HS-5 (cell line): ENCODE measurements at regions not wholly inside any gene's neighbourhood (a gene's known extent, or its start where the extent isn't known, plus 50 kb on each side); places are given as distances from the start of the nearest gene placed in this dataset.

ENCODE experiments used
- DNase-seq: peaks from one replicate; pipeline ENCODE4 v3.0.0-alpha.2; 2012; ENCODE audit warnings: low read depth

DNA sequence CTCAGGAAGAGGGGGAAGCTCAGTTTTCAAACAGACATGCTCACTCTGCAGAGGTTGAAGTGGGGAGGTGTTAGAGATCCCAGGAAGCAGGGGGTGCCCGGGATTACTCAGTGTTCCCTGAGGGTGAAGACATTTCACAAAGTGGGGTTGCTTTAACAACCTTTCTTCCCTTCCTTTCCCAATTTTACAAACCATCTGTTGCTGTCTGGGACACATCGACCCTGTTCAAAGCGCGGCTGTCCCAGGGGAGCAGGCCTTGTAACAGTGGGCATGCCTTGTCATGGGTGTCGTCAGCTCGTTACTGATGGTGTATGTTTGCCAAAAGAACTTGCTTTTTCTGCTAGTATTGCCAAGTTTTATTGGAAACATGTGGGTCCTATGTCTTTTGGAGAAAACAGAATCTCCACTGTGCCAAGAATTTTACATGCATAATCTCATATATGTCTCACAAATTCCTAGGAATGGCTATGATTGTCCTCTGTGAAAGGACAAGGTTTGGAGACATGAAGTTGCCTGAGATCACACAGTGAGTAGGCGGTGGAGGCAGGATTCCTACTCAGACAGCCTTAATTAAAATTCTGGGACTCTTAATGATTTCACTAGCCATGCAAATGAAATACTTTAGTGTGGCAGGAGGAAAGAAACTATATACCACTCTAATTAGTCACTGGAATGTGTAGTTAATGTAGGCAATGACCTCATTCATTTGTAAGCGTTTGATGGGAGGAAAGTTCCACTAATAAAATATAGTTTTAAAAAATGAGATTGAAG is 198.9 kb downstream of the NXNL2 start:
- DNase-seq = peak; percentile 61

DNA sequence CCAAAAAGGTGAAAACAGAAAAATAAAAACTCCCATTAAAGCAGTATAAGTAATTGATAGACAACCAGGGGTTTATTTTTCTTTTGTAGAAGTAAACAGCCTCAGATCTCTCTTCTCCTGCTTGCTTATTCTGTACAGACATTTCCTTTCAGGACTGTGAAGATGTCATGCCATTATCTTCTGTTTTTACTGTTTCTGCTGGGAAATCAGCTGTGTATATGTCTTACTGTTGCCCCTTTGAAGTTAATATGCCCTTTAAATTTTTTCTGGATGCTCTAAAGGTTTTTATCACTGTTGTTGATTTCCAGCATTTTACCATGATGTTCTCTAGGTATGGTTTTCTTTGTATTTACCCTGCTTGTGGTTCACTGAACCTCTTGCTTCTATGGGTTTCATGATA is 199.5 kb downstream of the NXNL2 start:
- DNase-seq = no peak

DNA sequence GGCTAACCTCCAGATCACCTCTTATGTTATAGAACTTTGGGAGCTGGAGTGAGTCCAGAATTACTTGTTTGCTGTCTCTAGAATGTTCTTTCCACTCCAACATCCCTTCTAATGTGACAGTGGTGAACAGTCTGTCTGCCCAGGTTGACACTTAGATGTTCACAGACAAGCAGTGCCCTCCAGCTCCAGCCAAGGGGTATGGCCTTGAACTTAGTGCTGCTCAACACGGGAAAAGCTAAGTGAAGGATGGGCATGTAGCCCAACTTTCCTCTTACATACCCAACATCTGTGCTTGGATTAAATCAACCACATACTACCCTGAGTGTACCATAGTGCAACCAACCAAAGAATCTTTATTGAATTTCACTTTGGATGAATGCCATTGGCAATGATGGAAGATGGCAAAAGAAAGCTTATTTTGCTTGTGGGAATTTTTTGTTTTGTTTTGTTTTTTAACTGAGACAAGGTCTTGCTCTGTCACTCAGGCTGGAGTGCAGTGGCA is 201.2 kb downstream of the NXNL2 start:
- no peak for DNase-seq

DNA sequence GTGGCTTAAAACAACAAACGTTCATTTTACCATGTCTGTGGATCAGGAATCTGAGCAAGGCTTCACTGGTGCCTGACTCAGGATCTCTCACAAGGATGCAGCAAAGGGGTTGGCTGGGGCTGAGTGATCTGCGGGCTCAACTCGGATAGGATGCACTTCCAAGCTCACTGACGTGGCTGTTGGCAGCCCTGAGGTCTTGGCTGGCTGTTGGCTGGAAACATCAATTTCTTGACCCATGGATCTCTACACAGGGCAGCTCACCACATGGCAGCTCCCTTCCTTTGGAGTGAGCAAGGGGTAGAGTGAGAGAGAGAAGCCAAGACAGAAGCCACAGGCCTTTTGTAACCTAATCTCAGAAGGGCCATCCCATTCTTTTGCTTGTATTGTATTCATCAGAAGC is 202.1 kb downstream of the NXNL2 start:
- no peak for DNase-seq

DNA sequence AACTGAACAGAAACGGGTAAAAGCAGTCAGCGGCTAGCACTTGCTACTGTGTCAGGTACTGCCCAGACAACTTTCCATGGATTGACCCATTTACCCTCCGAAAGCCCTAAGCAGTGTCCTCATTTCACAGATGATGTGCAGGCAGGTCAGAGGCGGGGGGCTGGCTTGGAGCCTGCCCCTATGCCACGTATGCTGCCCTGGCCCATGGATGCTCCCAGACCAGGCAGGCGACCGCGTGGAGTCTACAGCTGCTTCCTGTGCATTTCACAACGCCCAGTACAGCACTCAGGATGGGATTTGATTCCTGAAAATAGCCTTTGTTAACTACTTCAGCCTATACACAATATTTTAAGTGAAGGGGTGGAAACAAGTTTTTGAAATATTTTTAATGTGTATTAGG is 202.9 kb downstream of the NXNL2 start:
- DNase-seq = no peak

DNA sequence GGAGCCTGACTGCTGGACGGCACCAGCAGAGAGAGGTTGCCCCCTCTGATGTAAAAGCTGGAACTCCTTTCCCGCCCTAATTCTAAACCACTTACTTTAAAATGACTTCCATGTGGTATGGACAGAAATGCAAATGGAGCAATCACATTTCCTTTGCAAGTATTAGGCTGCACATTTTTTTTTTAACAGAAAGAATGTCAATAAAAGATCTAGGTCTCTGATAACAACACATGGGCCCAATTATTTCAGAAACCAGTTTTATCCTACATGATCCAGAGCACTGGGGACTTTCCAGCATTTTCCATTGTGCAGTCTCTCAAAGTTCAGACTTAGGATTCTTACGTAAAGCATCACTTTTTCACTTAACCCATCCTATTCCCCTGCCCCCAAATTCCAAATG is 203.7 kb downstream of the NXNL2 start:
- peak; percentile 49 for DNase-seq

DNA sequence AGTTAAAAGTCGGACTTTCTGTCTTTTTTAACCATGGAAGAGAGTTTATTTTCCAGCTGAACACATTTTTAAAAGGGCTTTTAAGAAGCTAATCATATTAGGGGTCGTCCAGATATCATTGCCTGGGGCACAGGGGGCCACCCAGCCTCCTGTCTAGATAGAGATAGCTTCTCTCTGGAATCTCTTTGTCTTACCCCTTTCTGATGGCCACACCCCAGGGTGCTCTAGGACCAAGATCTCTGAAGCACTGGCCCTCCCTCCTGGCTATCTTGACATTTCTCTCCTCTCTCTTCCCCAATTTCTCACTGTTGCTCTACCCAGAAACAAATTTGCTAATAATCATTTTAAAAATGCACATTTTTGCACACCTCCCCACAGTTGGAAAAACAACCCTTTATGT is 204.4 kb downstream of the NXNL2 start:
- no peak for DNase-seq

DNA sequence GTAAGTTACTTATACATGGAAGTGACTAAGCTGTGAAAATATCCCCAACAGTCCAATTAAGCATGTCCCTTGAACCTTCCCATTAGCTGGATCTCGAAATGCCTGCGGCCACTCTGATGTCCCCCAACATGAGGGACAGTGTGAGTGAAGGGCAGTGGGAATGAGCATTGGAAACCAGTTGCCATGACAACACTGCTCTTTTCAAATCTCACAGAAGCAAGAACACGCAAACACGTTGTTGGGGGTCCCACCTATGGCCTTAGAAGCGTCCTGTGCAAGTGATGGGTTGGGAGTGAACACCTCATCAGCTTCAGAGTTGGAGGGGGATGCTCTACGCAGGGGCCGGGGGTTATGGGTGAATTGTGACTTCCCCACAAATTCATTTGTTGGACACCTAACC is 205.9 kb downstream of the NXNL2 start:
- no peak for DNase-seq

DNA sequence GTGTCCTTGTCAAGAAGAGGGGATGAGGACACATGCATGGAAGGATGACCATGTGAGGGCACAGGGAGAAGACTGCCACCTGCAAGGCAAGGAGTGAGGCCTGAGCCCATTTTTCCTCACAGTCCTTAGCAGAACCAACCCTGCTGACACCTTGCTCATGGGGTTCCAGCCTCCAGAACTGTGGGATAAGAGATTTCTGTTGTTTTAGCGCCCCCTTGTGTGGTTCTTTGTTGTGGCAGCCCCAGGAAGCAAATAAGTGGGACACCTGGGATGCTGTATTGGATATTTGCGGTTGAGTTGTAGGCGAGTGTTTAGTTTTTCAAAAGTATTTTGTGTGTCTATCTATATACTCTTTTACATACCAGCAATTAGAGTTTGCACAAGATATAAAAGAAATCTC is 206.4 kb downstream of the NXNL2 start:
- DNase-seq = no peak

DNA sequence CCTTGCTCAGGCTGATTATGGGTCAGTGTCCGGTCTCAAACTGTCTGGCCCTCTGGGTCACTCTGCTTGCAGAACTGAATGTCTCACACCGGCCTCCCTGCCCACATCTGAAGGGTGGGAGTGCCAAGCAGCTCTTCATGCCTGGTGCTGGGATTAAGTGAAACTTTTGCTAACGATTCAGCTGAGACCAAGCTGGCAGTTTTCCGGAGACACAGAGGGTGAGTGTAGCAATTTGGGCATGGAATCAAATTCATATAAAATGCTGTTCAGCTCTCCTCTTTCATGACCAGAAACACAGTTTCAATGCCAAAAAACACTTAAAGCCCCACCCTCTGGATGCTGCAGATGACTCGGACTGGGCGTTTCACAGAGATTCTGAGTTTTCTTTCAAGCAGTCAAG is 207.5 kb downstream of the NXNL2 start:
- no peak for DNase-seq

DNA sequence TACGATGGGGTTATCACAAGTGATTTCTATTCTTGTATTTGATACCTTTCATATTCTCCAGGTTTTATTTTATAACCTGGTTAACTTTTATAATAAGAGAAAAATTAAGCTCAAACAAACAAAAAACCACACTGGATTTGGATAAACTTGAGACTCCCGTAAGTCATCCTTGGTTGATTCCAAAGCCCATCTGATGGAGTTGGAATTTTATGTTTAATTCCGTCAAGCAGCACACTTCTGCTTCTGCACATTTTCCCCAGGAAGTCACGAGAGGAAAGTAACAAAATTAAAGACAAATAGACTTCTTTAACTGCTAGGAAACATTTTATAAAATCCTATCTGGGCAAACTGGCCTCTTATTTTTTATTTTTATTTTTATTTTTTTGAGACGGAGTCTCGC is 207.9 kb downstream of the NXNL2 start:
- DNase-seq = no peak

DNA sequence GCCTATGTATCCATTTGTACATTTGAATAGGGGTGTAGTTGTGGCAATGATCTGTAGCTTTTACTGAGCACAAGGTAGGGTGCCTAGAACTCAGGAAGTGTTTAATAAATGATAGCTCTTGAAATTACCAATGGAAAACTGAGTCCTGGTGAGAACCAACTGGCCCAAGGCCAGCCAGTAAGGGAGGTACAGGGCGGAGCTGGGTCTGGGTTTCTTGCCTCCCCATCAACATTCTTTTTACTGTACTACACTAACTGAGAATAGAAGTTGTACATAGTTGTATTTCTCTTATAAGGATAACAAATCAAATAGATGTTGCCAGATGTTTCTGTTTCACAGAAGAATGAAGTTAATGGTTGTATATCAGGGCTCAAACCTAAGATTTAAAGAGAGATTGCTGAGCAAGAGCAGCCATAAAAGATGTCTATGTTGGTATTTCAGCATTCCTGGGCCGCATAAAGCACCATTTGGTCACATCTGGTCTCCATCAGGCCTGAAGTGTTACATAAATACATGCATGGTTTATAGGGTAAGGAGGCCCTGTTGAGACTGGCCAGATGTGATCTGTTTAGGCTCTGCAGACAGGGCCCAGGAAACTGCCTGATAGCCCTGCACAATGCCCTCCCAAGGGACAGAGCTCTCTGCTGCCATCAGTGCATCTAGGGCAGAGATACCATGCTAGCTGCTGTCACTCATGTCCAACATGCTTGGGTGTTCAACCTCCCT is 210.5 kb downstream of the NXNL2 start:
- DNase-seq = peak; percentile 49

DNA sequence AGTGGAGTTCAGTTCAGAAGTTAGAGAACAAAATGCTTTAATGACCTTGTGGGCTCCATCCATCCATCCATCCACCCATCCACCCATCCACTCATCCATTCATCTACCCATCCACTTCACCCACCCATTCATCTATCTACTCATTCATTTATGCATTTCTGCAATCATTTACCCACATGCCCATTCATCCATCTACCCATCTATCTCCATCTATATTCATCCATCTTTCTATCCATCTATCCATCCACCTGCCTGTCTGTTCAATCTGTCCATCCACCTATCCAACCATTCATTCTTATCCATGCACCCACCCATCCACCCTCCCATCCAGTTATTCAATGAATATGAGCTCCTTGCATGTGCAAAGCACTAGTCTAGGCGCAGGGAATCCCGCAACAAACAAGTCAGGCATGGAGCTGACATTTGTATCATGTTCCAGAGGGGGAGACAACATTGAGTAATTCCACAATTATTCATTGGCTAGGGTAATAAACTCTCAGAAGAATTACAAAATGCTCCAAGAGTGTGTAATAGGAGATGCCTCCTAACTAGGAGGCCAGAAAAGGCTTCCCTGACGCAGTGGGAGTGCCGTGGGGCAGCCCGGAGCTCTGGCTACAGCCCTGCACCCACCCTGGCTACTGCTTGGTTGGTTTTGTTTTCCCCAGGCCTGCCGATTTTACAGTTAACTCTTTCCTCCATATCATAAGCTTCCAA is 211.2 kb downstream of the NXNL2 start:
- peak; percentile 58 for DNase-seq

DNA sequence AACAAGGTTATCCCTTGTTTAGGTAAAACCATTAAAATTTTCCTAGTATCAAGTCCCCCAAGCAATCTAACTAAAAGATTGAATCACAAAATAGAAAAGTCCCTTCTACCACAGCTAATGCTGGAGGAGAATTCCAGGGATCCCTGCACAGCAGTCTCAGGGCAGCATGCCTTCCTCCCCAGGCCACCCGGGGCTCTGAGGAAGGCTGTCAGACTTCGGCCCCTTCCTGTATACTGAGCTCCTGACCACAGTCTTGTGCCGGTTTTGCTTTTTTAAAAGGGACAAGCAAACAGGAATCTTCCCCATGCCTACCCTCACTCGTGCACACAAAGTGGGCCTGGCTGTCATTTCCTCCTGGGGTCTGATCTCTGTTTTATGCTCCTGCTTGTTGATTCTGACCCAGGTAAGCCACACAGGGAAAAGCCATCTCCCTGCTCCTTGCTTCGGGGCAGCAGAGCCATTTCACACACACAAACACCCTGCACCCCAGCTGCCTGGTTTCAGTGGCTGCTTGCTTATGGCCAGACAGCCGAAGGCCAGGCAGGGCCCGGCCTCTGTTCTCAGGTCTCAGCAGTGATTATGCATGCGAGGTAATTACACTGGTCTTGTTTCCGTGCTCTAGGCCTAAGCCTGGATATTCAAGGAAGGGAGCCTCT is 211.9 kb downstream of the NXNL2 start:
- DNase-seq = no peak

DNA sequence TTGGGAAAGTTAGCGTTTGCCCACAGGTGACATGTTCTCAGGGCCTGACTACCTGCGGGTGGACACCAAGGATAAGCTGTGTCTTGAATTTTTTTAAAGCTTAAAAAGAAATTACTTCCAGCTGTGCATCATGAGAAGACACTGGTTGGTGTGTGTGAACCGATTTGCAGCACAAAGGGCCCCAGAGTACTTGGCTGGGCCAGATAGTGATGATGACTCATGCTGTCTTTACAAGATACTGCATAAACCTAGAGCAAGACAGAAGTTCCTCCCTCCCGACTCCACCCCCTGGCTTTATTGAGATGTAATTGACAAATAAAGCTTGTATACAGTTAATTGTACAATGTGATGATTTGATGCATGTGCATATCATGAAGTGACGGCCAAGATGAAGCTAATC is 212.8 kb downstream of the NXNL2 start:
- DNase-seq = peak; percentile 65

DNA sequence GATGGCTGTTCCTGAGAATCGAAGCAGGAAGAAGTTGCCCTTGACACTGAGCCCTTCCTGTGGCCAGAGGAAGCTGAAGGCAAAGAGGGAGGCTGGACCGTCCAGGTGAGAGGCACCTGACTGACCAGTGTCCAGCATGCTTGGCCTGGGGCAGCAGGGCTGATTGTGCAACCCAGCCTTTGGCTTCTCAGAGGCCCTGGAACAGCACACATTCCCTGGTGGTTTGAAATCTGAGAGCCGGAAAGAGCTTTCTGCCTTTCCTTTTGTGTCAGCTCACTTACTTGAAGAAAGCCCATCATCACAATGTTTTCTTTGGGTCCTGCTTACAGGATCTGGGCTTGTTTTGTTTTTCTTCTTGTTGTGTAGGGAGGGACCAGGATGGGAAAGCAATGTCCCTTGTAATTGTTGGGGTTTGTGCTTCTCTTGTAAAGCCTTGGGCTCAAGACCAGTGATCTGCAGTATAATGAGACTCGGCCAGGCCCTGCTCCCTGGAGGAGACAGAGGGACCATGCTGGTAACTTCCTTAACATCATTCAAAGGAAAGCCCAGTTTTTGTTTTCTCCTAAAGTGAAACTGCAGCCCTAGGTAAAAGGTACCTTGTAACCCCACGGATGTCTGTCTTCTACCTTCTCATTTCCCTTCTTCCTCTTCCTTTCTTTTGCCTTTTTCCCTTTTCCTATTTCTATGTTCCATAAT is 213.7 kb downstream of the NXNL2 start:
- DNase-seq = no peak

DNA sequence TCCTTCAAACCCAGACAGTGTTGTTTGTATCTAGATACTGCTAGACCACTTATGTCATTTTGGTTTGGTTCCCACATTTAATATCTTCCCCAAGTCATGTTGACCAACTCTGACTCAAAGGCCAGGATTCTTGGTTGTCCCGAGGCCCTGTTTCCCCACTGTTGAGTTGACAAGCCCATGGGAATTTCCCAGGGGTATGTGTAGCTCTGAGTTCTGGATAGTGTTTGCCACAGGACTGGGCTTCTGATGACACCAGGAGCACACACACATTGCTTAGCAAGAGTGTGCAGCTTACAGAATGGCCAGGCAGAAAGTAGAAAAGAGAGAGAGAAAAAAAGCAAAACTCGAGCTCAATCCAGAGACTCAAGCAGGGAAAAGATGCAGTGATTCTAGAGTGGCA is 214.4 kb downstream of the NXNL2 start:
- DNase-seq = no peak

DNA sequence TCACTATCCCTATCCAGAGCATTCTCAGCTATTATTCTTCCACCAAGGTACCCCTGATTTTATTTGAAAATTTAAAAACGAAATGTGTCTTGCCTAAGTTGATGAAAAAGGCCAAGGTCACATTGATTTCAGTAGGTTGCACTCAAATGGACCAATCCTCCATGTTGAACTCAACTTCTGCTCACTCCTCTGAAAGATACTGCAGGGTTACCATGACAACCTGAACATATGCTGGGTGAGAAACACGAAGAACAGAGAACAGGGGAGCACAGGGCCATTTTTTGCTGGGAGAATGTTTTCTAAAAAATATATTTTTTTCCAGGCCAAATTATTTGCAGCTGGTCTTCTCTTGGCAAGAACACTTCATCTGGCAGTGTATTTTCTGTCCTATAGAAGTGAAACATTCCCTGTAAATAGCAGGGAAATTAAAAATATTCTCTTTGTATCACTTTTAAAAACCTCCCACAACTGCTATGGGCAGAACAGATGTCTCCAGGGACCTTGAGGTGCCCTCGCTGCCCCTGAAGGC is 215.9 kb downstream of the NXNL2 start:
- no peak for DNase-seq

DNA sequence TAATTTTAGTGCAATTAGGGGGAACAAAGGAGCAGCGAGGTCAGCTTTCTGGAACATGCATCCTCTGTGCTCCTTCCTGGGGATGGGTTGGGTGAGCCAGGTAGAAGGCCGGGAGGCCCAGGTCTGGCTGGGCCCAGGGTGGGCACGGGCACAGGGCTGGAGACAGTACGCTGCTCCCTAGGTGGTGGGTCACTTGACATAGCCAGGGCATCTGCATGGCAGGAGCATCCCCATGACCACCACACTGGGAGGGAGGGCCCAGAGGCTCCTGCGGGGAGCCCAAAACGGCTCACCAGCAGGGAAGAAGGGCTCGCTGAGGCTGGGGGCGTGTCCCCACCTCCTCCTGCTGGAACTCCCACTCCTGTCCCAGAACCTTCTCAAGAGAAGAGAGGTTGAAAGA is 216.8 kb downstream of the NXNL2 start:
- DNase-seq = no peak

DNA sequence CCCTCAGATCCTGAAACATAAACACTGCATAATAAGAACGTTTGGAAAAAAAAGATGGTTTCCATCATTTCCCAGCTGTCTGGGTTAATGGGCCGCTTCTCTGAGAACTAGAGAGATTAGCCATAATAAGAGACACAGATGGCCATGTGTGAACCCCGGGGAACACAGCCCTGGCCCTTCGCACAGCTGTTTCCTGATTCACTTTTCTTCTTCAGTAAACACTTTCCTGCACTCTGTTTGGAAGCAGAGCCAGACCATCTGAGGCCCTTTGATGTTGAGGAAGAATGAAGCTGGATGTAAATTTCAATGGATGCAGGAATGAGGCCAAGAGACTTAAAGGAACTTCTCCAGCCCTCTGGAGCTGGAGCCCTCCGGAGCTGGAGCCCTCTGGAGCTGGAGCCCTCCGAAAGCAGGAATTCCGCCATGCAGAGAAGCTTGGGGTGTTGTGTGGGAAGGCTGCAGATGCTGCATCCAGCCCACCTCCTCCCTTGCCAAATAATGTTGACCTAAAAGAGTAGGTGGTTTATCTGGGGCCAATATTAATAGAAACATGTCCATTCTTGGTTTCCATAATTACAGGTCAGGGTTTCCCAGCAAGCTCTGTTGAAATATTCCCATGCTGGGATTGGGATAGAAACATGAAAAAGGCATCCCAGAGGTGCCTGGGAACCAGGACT is 218.9 kb downstream of the NXNL2 start:
- no peak for DNase-seq

DNA sequence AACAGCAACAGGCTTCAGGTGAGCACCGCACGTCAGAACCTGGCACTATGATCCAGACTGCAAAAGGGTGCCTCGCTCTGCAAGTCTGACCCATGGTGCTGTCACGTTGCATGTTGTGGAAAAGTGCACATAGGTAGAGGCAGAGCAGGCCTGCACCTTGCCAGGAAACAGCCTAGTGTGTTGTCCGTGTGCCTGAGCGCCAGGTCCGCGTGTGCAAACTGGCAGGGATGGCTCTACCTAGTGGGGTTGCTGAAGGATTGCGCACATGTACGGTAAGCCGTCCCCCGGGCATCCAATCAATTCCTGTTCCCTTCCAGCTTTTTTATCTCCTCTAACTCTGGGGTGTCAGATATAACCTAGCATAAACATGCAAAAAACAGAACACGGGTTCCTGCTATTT is 219.5 kb downstream of the NXNL2 start:
- no peak for DNase-seq
